K562 (cell line): ENCODE measurements at regions not wholly inside any gene's neighbourhood (a gene's known extent, or its start where the extent isn't known, plus 50 kb on each side); places are given as distances from the start of the nearest gene placed in this dataset.

Experiments used
- ATAC-seq: fragments of 200-7000 bp; cut with Tn5 transposase; 3 replicates; pipeline ENCODE4 v1.9.1; 2020; ENCODE audit warnings: moderate library complexity
- BruUV-seq: library from RNA; stranded (reverse); fragments of 400-500 nt; replicated peaks from 2 replicates; lab custom pipeline; 2021; lab: Mats Ljungman, UMichigan
- CTCF ChIA-PET: fragments of 300-600 bp; formaldehyde crosslinking; extraction: SDS; loops from one replicate; lab custom pipeline; 2021; ENCODE audit warnings: low intra/inter-chr PET ratio; lab: Yijun Ruan, JAX
- POLR2A ChIA-PET: fragments of 300-600, 350-650 bp; sonication (Branson Sonifier 250); formaldehyde crosslinking; extraction: SDS; loops from one replicate; lab custom pipeline; 2021; ENCODE audit warnings: antibody characterized with exemption, inconsistent platforms; lab: Yijun Ruan, JAX
- DNase-seq, 4 experiments: peaks; one replicate each; pipeline versions ENCODE4 v3.0.0 to v3.0.0-alpha.2; 2011 to 2018; ENCODE audit warnings: low spot score in 3 of 4, mixed read lengths in 3 of 4; ENCODE audit errors: extremely low read depth in 1 of 4
- FAIRE-seq: peaks from 2 replicates; lab custom pipeline; 2011; peaks lifted over from hg19 to GRCh38; lab: Jason Lieb, UNC
- H2AFZ ChIP-seq: 2 replicates; pipeline ENCODE4 v1.6.0; 2011; ENCODE audit warnings: low read depth, low read length, control low read depth, inconsistent platforms
- H3K27ac ChIP-seq: fragments of 200-600 bp; 3 replicates; pipeline ENCODE4 v1.8.0; 2011; ENCODE audit warnings: low read depth, mild to moderate bottlenecking, control low read depth, inconsistent platforms, low read length, moderate library complexity, mixed read lengths; ENCODE audit errors: extremely low read depth
- H3K27me3 ChIP-seq, 2 experiments: fragments of 300-600 bp in 1 of 2; 2 replicates in 1 of 2; 3 replicates in 1 of 2; pipeline versions ENCODE4 v1.6.0 to v1.8.0; 2011; ENCODE audit warnings: inconsistent platforms in 2 of 2, low read length in 2 of 2, mild to moderate bottlenecking in 1 of 2, mixed read lengths in 1 of 2, moderate library complexity in 1 of 2; ENCODE audit not compliant: control insufficient read depth in 2 of 2, insufficient read depth in 2 of 2
- H3K36me3 ChIP-seq: fragments of 300-600 bp; 3 replicates; pipeline ENCODE4 v1.8.0; 2011; ENCODE audit warnings: mild to moderate bottlenecking, low read length, inconsistent platforms; ENCODE audit not compliant: control insufficient read depth, insufficient read depth
- H3K4me1 ChIP-seq, 2 experiments: fragments of 200-600 bp in 1 of 2; replicated peaks in 1 of 2; 2 replicates in 1 of 2; 3 replicates in 1 of 2; pipeline versions ENCODE4 v1.5.1 to v1.8.0; 2011; ENCODE audit warnings: inconsistent platforms in 2 of 2, low read length in 2 of 2, mild to moderate bottlenecking in 1 of 2, mixed read lengths in 1 of 2, moderate library complexity in 1 of 2; ENCODE audit not compliant: control insufficient read depth in 2 of 2, insufficient read depth in 2 of 2
- H3K4me2 ChIP-seq: 2 replicates; pipeline ENCODE4 v1.6.1; 2011; ENCODE audit warnings: low read length, control low read depth, inconsistent platforms, mixed read lengths; ENCODE audit not compliant: insufficient read depth
- H3K4me3 ChIP-seq: fragments of 200-600 bp; sonication (generic), shearing (Covaris generic); 2 replicates; pipeline ENCODE4 v1.5.1; 2016; ENCODE audit warnings: control low read depth, inconsistent platforms
- H3K79me2 ChIP-seq: fragments of 200-600 bp; 3 replicates; pipeline ENCODE4 v1.8.0; 2011; ENCODE audit warnings: low read length, inconsistent platforms; ENCODE audit not compliant: control insufficient read depth, insufficient read depth
- H3K9ac ChIP-seq, 2 experiments: 2 replicates each; pipeline versions ENCODE4 v1.6.0 to v1.6.1; 2011; ENCODE audit warnings: low read depth in 2 of 2, low read length in 2 of 2, control low read depth in 1 of 2, inconsistent platforms in 1 of 2, mild to moderate bottlenecking in 1 of 2, mixed read lengths in 1 of 2; ENCODE audit not compliant: insufficient read depth in 1 of 2
- H3K9me1 ChIP-seq: one replicate; pipeline ENCODE4 v1.6.0; 2011; ENCODE audit warnings: inconsistent platforms, mild to moderate bottlenecking, low read length, moderate library complexity; ENCODE audit not compliant: control insufficient read depth, insufficient read depth
- H3K9me3 ChIP-seq: replicated peaks from 2 replicates; pipeline ENCODE4 v1.5.1; 2011; ENCODE audit warnings: low read depth, low read length, inconsistent platforms; ENCODE audit not compliant: control insufficient read depth, insufficient read depth
- H4K20me1 ChIP-seq: replicated peaks from 2 replicates; pipeline ENCODE4 v1.6.1; 2011; ENCODE audit warnings: low read length, inconsistent platforms, mixed read lengths; ENCODE audit not compliant: control insufficient read depth, insufficient read depth
- CEBPB ChIP-seq: fragments of 450-650 bp; IDR thresholded peaks from 2 replicates; pipeline ENCODE4 v1.6.1; 2016; ENCODE audit warnings: missing genetic modification characterization, missing compliant biosample characterization
- MCM5 ChIP-seq: fragments of 450-650 bp; IDR thresholded peaks from 2 replicates; pipeline ENCODE4 v1.6.1; 2016; ENCODE audit warnings: low read depth
- MGA ChIP-seq: fragments of 450-650 bp; IDR thresholded peaks from 2 replicates; pipeline ENCODE4 v1.6.1; 2016; ENCODE audit warnings: mild to moderate bottlenecking, moderate library complexity
- NFIC ChIP-seq: fragments of 450-650 bp; IDR thresholded peaks from 2 replicates; pipeline ENCODE4 v1.6.1; 2017; ENCODE audit warnings: mild to moderate bottlenecking, inconsistent platforms
- WGBS: fragments of 100-300 bp; shearing (Covaris generic); methylation state at CpG from one replicate; pipeline ENCODE4 v1.1.6; 2016; ENCODE audit warnings: low coverage, mixed read lengths; ENCODE audit not compliant: insufficient coverage; ENCODE audit errors: missing lambda C conversion rate; 5-methylcytosine and 5-hydroxymethylcytosine counted together
- in situ Hi-C: fragments of 300-500 bp; cut with MboI; formaldehyde crosslinking; loops from 4 replicates; pipeline ENCODE4 v1.15.0; 2018; ENCODE audit warnings: inconsistent platforms, mixed read lengths
- intact Hi-C: fragments of 100-400 bp; cut with micrococcal nuclease; formaldehyde crosslinking; loops from 2 replicates; pipeline ENCODE4 v1.14.2; 2022

DNA sequence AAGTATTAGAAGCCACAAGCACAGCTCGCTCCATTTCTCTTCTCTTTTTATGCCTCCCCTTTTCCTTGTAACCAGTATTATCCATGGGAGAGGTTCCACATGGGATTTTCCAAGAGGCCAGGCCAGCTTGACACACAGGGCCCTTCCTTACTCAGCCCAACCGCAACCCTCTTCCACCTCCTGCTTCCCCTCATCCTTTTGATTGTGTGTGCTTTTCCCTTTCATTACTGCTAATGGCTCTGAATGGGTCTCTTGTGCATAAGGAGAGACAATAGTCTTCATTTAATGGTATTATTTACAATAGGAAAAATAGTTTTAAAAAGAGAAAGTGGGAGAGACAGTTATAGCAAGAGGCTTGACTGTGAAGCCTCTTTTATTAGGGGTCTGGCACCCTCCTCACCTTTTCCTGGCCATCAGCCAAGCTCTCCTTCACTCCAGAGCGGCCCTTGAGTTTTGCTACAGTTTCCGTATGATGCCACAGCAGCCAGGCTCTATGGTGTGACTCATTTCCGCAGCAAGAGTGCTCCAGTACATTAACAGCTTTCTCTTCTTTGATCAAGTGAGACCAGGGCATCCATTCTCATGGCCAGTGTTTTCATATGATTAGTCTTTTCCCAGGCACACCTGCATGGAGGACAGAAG, 579.5 kb downstream of the TFAP2B start:
- Histone ChIP-seq H3K27ac (no peak overlapping the region), H3K9ac (no peak overlapping the region), H3K36me3 (no peaks in the 10 kb centered on the region), H3K9me3 (no peaks in the 10 kb centered on the region), H4K20me1 (no peaks in the 10 kb centered on the region), H3K27me3 (no peaks in the 10 kb centered on the region), H3K79me2 (no peaks in the 10 kb centered on the region), H2AFZ (no peak overlapping the region), H3K4me3 (no peak overlapping the region), H3K4me1 (no peaks in the 10 kb centered on the region), H3K4me2 (no peak overlapping the region), H3K9me1 (no peaks in the 10 kb centered on the region)
- 0% methylated on average over 5 of the region's 5 CpGs for WGBS
- ATAC-seq: no peak
- ChIA-PET POLR2A (interaction anchor here (0.6 kb wide), 1 partner anchor 92 kb away, joined by 3 read pairs; no protein-coding TSS in a partner anchor), CTCF (no interaction called here)
- in situ Hi-C loops (no loop called here), intact Hi-C loops (no loop called here)
- FAIRE-seq: no peak
- no TSS peak for BruUV-seq
- no peak for DNase-seq
- peak; percentile 52 for TF ChIP-seq NFIC
- no peak for TF ChIP-seq MCM5

DNA sequence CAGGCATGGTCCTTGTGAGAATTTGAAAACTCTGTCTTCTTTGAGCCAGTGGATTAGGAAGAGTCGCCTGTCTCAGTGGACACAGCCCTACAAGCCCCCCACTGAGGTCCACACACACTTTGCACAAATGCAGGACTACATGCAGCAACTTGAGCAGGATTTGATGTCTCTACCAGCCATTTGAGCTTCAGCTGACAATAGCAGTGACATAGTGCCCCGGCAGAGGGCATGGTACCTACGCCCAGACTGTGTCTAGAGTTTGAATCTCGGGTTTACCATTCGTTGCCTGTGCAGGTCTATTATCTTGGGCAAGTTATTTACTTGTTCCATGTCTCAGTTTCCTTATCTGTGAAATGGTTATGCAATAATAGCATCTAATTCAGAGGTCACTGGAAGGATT, 580.1 kb downstream of the TFAP2B start:
- H3K36me3 ChIP-seq: no peaks in the 10 kb centered on the region
- intact Hi-C loops: no loop called here
- CTCF ChIA-PET: no interaction called here
- TF ChIP-seq CEBPB (tag): peak; percentile 38; the same call in 1 of the 2 replicates
- no peak for TF ChIP-seq MGA

More for the DNA sequence above, 580.1 kb downstream of the TFAP2B start:
- Histone ChIP-seq H3K79me2 (no peaks in the 10 kb centered on the region), H2AFZ (no peak overlapping the region), H3K9me3 (no peaks in the 10 kb centered on the region), H3K27me3 (no peaks in the 10 kb centered on the region), H3K4me3 (no peak overlapping the region), H3K27ac (no peak overlapping the region), H3K9ac (no peak overlapping the region), H3K4me2 (no peak overlapping the region), H3K9me1 (no peaks in the 10 kb centered on the region), H4K20me1 (no peaks in the 10 kb centered on the region), H3K4me1 (no peaks in the 10 kb centered on the region)
- in situ Hi-C loops: no loop called here
- ATAC-seq (peak; percentile 61), DNase-seq (peak in 1 of 4 experiments; percentile 14), FAIRE-seq (no peak)
- no TSS peak for BruUV-seq
- WGBS: 1% methylated on average over 5 of the region's 5 CpGs
- POLR2A ChIA-PET: interaction anchor here (0.6 kb wide), 1 partner anchor 91 kb away, joined by 3 read pairs; no protein-coding TSS in a partner anchor
